ENCODE measurements at regions not wholly inside any gene's neighbourhood (a gene's known extent, or its start where the extent isn't known, plus 50 kb on each side); places are given as distances from the start of the nearest gene placed in this dataset.
A peak's percentile ranks its signal among the peaks of the same experiment; 100 is the strongest.

GRCh38 chr11:122516686-122517085, 138.8 kb upstream of the UBASH3B start:
- peaks cover 4 to 15% (median 9%) of the 10 kb centered on the region in 5 donors for H3K27me3 Mint-ChIP-seq
- no peaks in the 10 kb centered on the region for H3K4me1 Mint-ChIP-seq
- ATAC-seq (no peak), DNase-seq (no peak)
- H3K9me3 Mint-ChIP-seq, result no peaks in the 10 kb centered on the region
- H3K27ac Mint-ChIP-seq, result no peak overlapping the region
- no peaks in the 10 kb centered on the region for H3K36me3 Mint-ChIP-seq
- POLR2A ChIA-PET, result no interaction called here
- H3K4me3 Mint-ChIP-seq, result no peak overlapping the region

GRCh38 chr11:122513997-122514396, 141.5 kb upstream of the UBASH3B start:
- Mint-ChIP-seq H3K4me1 (no peaks in the 10 kb centered on the region), H3K4me3 (no peak overlapping the region), H3K36me3 (no peaks in the 10 kb centered on the region), H3K27ac (no peak overlapping the region), H3K9me3 (no peaks in the 10 kb centered on the region), H3K27me3 (peaks cover 0 to 6% (median 5%) of the 10 kb centered on the region in 5 donors)
- POLR2A ChIA-PET, result interaction anchor here (0.5 kb wide), 1 partner anchor 25 kb away, joined by 3 read pairs; no protein-coding TSS in a partner anchor
- ATAC-seq (no peak), DNase-seq (no peak)

- H3K9me3 Mint-ChIP-seq, result no peaks in the 10 kb centered on the region
- no peak overlapping the region for H3K27ac Mint-ChIP-seq
- peaks cover 0 to 8% (median 0%) of the 10 kb centered on the region in 5 donors for H3K27me3 Mint-ChIP-seq
- H3K4me1 Mint-ChIP-seq, result no peaks in the 10 kb centered on the region
- ATAC-seq, result no peak
- no peak for DNase-seq
- POLR2A ChIA-PET, result no interaction called here
- no peak overlapping the region for H3K4me3 Mint-ChIP-seq
- H3K36me3 Mint-ChIP-seq, result no peaks in the 10 kb centered on the region
Measured at GRCh38 chr11:122513328-122513727, 142.2 kb upstream of the UBASH3B start.

- H3K4me1 Mint-ChIP-seq, result no peaks in the 10 kb centered on the region
- no peaks in the 10 kb centered on the region for H3K9me3 Mint-ChIP-seq
- no peak for ATAC-seq
- no peaks in the 10 kb centered on the region for H3K36me3 Mint-ChIP-seq
- no peak overlapping the region for H3K4me3 Mint-ChIP-seq
- H3K27ac Mint-ChIP-seq, result no peak overlapping the region
- no peak for DNase-seq
- H3K27me3 Mint-ChIP-seq, result peaks cover 0 to 14% (median 3%) of the 10 kb centered on the region in 5 donors
- POLR2A ChIA-PET, result no interaction called here
Measured at GRCh38 chr11:122512688-122513087, 142.8 kb upstream of the UBASH3B start.

- POLR2A ChIA-PET, result no interaction called here
- no peaks in the 10 kb centered on the region for H3K9me3 Mint-ChIP-seq
- H3K36me3 Mint-ChIP-seq, result no peaks in the 10 kb centered on the region
Measured at GRCh38 chr11:122509899-122510298, 145.6 kb upstream of the UBASH3B start.

GRCh38 chr11:122509091-122509490, 146.4 kb upstream of the UBASH3B start:
- peaks cover 12 to 41% (median 20%) of the 10 kb centered on the region in 5 donors for H3K27me3 Mint-ChIP-seq
- no peaks in the 10 kb centered on the region for H3K36me3 Mint-ChIP-seq
- POLR2A ChIA-PET, result no interaction called here
- DNase-seq (no peak), ATAC-seq (no peak)
- no peak overlapping the region for H3K4me3 Mint-ChIP-seq
- H3K4me1 Mint-ChIP-seq, result peaks cover 0 to 4% (median 0%) of the 10 kb centered on the region in 4 donors
- H3K9me3 Mint-ChIP-seq, result no peaks in the 10 kb centered on the region
- peak overlapping the region in 1 of 10 donors; percentile 29 for H3K27ac Mint-ChIP-seq

More at GRCh38 chr11:122509899-122510298, 145.6 kb upstream of the UBASH3B start:
- Mint-ChIP-seq H3K4me1 (peaks cover 0 to 4% (median 0%) of the 10 kb centered on the region in 4 donors), H3K4me3 (no peak overlapping the region), H3K27ac (no peak overlapping the region), H3K27me3 (peaks cover 12 to 33% (median 19%) of the 10 kb centered on the region in 5 donors)
- ATAC-seq (no peak), DNase-seq (no peak)

GRCh38 chr11:122505304-122506006, 150.1 kb upstream of the UBASH3B start:
- Mint-ChIP-seq H3K27ac (no peak overlapping the region), H3K9me3 (peaks cover 0 to 3% (median 0%) of the 10 kb centered on the region in 9 donors), H3K36me3 (no peaks in the 10 kb centered on the region), H3K4me3 (no peak overlapping the region), H3K27me3 (peaks cover 15 to 49% (median 33%) of the 10 kb centered on the region in 5 donors), H3K4me1 (peaks cover 0 to 4% (median 0%) of the 10 kb centered on the region in 4 donors)
- peak; percentile 8 to 63 (median 20) for DNase-seq
- POLR2A ChIA-PET, result no interaction called here
- ATAC-seq, result peak; percentile 53 to 59

GRCh38 chr11:122494221-122494620, 161.3 kb upstream of the UBASH3B start:
- peaks cover 7 to 38% (median 21%) of the 10 kb centered on the region in 5 donors for H3K27me3 Mint-ChIP-seq
- ATAC-seq (no peak), DNase-seq (no peak)
- no peaks in the 10 kb centered on the region for H3K36me3 Mint-ChIP-seq
- H3K4me3 Mint-ChIP-seq, result no peak overlapping the region
- H3K4me1 Mint-ChIP-seq, result no peaks in the 10 kb centered on the region
- no peak overlapping the region for H3K27ac Mint-ChIP-seq
- POLR2A ChIA-PET, result no interaction called here
- peaks cover 0 to 4% (median 0%) of the 10 kb centered on the region in 9 donors for H3K9me3 Mint-ChIP-seq

- Mint-ChIP-seq H3K4me3 (no peak overlapping the region), H3K9me3 (peaks cover 0 to 2% (median 0%) of the 10 kb centered on the region in 9 donors), H3K27me3 (peaks cover 5 to 32% (median 19%) of the 10 kb centered on the region in 5 donors), H3K27ac (no peak overlapping the region), H3K4me1 (no peaks in the 10 kb centered on the region), H3K36me3 (no peaks in the 10 kb centered on the region)
- POLR2A ChIA-PET, result no interaction called here
- DNase-seq (no peak), ATAC-seq (no peak)
Measured at GRCh38 chr11:122491509-122491908, 164.0 kb upstream of the UBASH3B start.

- peaks cover 3 to 23% (median 12%) of the 10 kb centered on the region in 9 donors for H3K9me3 Mint-ChIP-seq
- no peaks in the 10 kb centered on the region for H3K36me3 Mint-ChIP-seq
- POLR2A ChIA-PET, result no interaction called here
- DNase-seq (no peak), ATAC-seq (no peak)
- peaks cover 5 to 29% (median 11%) of the 10 kb centered on the region in 5 donors for H3K27me3 Mint-ChIP-seq
- no peak overlapping the region for H3K27ac Mint-ChIP-seq
- no peak overlapping the region for H3K4me3 Mint-ChIP-seq
- H3K4me1 Mint-ChIP-seq, result no peaks in the 10 kb centered on the region
Measured at GRCh38 chr11:122488892-122489706, 166.4 kb upstream of the UBASH3B start.

GRCh38 chr11:122487669-122488068, 167.9 kb upstream of the UBASH3B start:
- peaks cover 1 to 23% (median 9%) of the 10 kb centered on the region in 5 donors for H3K27me3 Mint-ChIP-seq
- no peak for ATAC-seq
- POLR2A ChIA-PET, result no interaction called here
- H3K4me3 Mint-ChIP-seq, result no peak overlapping the region
- DNase-seq, result no peak
- no peak overlapping the region for H3K27ac Mint-ChIP-seq
- H3K4me1 Mint-ChIP-seq, result no peaks in the 10 kb centered on the region
- peaks cover 0 to 12% (median 3%) of the 10 kb centered on the region in 3 donors for H3K36me3 Mint-ChIP-seq
- H3K9me3 Mint-ChIP-seq, result peaks cover 10 to 37% (median 24%) of the 10 kb centered on the region in 9 donors

GRCh38 chr11:122486793-122487495, 168.6 kb upstream of the UBASH3B start:
- Mint-ChIP-seq H3K27ac (no peak overlapping the region), H3K36me3 (peaks cover 0 to 17% (median 3%) of the 10 kb centered on the region in 3 donors), H3K9me3 (peaks cover 13 to 42% (median 28%) of the 10 kb centered on the region in 9 donors), H3K4me3 (peak overlapping the region in 1 of 10 donors; percentile 3), H3K27me3 (peaks cover 1 to 16% (median 12%) of the 10 kb centered on the region in 5 donors), H3K4me1 (no peaks in the 10 kb centered on the region)
- POLR2A ChIA-PET, result no interaction called here
- DNase-seq (no peak), ATAC-seq (no peak)
